HG02763 (cell line): ENCODE measurements at regions not wholly inside any gene's neighbourhood (a gene's known extent, or its start where the extent isn't known, plus 50 kb on each side); places are given as distances from the start of the nearest gene placed in this dataset.

Experiments
- ATAC-seq: cut with Tn5 transposase; IDR thresholded peaks from one replicate; pipeline ENCODE4 v1.9.1; 2021; ENCODE audit warnings: mild to moderate bottlenecking, moderate library complexity; ENCODE audit not compliant: unreplicated experiment

- no peak for ATAC-seq
These were observed 934.5 kb upstream of the TENM3 start for GRCh38 chr4:181308476-181309312.

DNA sequence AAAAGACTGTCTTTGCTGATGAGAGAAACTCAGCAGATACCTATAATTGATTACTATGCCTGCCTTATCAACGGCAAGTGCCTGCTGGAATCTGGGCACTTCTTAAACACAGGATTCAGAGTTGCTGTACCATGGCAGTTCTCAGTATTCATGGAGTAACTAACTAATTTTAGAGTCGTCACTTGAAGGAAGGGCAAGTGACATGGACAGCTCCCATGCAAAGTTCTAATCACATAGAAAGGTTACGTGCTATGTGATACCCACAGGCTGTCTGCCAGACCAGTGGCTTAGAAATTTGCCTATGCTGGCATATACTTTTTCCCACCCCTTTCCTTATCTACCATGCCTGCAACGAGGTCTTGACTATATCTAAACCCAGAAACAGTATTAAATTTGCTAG, 931.1 kb upstream of the TENM3 start:
- no peak for ATAC-seq

- ATAC-seq = no peak
These were observed 923.6 kb upstream of the TENM3 start for GRCh38 chr4:181319629-181320028.

GRCh38 chr4:181323061-181323460, 920.1 kb upstream of the TENM3 start:
- peak; percentile 97 for ATAC-seq

- no peak for ATAC-seq
These were observed 912.5 kb upstream of the TENM3 start for GRCh38 chr4:181330654-181331201.

DNA sequence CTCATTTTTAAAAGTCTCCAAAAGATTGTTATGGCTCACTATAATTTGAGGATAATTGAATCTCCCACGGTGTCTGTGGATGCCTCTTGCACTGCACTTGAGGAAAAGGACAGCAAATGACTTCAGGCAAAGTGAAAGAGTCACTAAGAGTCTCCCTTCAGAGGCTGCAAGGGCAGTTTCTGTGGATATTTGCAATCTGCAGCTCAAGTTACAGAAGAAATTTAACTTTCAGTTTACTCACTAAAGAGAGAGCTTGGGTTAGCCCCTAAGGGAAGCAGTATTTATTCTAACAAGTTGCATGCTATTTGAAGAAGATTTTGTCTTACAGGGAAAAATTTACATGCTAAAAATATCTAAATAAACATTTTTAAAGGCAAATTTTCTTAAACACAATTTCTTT, 912.0 kb upstream of the TENM3 start:
- no peak for ATAC-seq

- no peak for ATAC-seq
These were observed 897.3 kb upstream of the TENM3 start for GRCh38 chr4:181345931-181346330.

- ATAC-seq = no peak
These were observed 892.4 kb upstream of the TENM3 start for GRCh38 chr4:181350615-181351415.

- ATAC-seq = no peak
These were observed 878.7 kb upstream of the TENM3 start for GRCh38 chr4:181364504-181364903.

- no peak for ATAC-seq
These were observed 877.5 kb upstream of the TENM3 start for GRCh38 chr4:181365671-181366070.

DNA sequence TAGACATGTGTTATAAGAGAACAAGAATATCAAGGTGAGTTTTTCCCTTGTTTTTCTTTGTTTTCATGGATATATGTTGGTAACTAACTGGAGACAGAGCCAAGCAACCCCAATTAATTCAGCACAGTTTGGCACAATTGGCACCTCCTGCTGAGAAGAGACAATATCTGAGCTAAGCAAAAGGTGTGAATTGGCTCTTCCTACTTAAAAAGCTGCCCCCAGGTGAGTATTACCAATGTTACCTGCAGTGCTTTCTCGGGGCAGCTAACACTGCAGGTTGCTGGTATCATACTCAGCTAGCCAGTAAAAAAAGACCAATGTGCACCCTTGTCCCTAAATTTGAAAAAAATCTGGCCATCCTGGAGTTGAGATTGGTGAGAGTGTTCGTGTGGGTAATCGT, 871.2 kb upstream of the TENM3 start:
- no peak for ATAC-seq

DNA sequence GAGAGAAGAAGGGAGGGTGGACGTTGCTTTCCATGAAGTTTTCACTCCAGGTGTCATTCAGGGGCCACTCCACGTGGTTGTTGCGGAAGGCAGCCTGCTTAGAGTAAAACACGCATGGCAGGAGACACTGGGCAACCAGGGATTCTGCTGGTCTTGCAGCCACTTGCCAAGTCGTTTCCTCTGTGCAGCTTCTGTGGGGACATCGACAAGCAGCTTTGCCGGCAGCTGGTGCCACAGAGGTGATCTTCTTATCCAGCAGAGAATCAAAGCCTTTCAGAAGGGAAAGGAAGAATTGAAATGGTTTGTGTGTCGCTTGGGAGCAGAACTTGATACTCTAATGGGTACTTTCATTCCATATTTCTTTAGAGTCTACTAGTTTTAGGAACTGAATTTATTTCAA, 867.1 kb upstream of the TENM3 start:
- ATAC-seq = no peak

- ATAC-seq = no peak
These were observed 855.1 kb upstream of the TENM3 start for GRCh38 chr4:181388061-181388460.

DNA sequence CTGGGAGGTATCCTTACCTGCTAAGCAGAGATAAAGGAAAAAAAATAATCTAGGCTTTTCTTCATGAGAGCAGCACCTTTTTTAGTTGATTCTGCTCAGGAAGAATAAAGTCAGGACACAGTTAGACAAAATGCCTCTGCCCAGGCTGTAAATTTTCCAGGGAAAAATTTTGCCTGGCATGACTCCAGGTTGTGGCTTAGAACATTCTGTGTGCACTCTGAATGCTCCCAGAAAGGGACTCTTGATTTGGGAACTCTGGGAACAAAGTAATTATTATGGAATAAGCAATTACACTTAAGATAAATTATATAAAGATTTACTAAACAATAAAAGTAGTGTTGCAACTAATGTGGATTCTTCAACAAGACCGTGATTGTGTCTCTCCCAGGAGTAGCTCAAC, 826.2 kb upstream of the TENM3 start:
- ATAC-seq = no peak

DNA sequence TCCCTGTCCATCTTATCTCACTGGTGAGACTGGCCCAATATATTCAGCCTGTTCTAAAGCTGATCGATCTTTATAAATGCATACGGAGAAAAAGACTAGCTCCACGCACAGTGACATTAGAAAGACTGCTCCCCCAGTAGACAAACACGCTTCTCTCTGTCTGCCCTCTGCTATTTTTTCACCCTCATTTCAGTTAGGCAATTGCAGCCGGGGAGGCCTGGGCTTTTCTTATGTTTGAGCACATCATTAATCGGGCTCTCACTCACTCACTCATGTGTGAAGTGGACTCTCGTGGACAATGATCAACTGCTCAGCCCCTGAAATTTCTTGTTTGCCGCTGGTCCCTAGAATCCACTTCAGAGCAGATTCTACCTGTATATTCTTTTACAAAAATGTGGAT, 824.7 kb upstream of the TENM3 start:
- no peak for ATAC-seq

GRCh38 chr4:181420950-181421349, 822.3 kb upstream of the TENM3 start:
- no peak for ATAC-seq

GRCh38 chr4:181424362-181425016, 818.7 kb upstream of the TENM3 start:
- ATAC-seq = no peak

- no peak for ATAC-seq
These were observed 816.1 kb upstream of the TENM3 start for GRCh38 chr4:181427076-181427475.

DNA sequence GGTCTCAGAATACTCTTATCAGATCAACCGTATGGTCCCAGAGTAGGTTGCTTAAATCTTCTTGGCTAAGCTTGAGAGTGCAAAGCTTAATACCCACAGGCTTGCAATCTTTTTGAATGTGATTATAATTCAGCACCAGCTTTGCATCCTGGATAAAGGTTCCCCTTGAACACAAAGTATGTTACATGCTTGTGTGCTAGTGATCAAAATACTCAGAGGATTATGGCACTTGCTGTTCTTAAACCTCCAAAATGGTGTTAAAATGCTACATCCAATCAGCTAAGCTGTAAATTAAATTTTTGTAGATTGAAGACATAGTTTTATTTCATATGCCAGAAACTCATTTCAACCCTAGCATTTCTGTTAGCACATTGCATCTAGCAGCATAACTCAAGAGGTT, 812.2 kb upstream of the TENM3 start:
- no peak for ATAC-seq

GRCh38 chr4:181431661-181432060, 811.5 kb upstream of the TENM3 start:
- no peak for ATAC-seq

DNA sequence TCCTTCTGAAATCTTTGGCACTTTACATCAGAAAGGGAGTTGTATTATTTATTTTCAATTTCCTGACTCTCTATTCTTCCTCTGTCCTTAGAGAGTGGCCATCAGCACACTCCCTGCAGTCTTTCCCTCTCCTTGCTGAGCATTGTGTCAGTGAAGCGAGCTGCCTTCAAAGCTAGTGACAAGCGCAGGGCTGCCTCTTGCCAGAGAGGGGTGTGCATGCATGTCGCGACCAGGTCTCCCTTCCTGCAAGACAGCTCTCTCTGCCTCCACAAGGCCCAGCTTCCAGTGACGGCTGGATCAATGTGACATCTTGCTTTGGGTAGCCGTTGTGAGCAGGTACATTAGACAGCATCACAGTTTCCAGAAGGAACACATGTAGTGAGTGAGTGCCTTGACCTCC, 810.9 kb upstream of the TENM3 start:
- ATAC-seq = no peak
